ENCODE measurements at regions not wholly inside any gene's neighbourhood (a gene's known extent, or its start where the extent isn't known, plus 50 kb on each side); places are given as distances from the start of the nearest gene placed in this dataset.

GRCh38 chr12:116336542-116337065 lies 59.1 kb upstream of the MED13L start:
- Histone ChIP-seq H2AFZ (ENCODE audit: insufficient read depth, low read depth, low read length, poor library complexity, severe bottlenecking) (peak overlapping the region; percentile 7), H3K79me2 (ENCODE audit: control insufficient read depth, insufficient read depth, low read length) (no peaks in the 10 kb centered on the region), H3K27me3 (replicated peaks in 1 of 4; ENCODE audit: control extremely low read depth in 1 of 4, control insufficient read depth in 3 of 4, insufficient read depth in 4 of 4, low read length in 3 of 4) (no peaks in the 10 kb centered on the region), H3K4me1 (ENCODE audit: control insufficient read depth in 2 of 2, insufficient read depth in 2 of 2, low read length in 2 of 2) (peaks cover 56 to 84% of the 10 kb centered on the region in 2 donors), H3K9ac (ENCODE audit: low read length) (peak overlapping the region; percentile 27), H3K4me3 (ENCODE audit: control extremely low read depth in 1 of 5, extremely low read depth in 1 of 5, insufficient read depth in 1 of 5, low read depth in 2 of 5, low read length in 4 of 5) (peak overlapping the region in 2 of 5 experiments; percentile 18 to 35), H3K4me2 (replicated peaks; ENCODE audit: low read depth, low read length, poor library complexity, severe bottlenecking) (peak overlapping the region; percentile 55), H3K36me3 (replicated peaks in 1 of 2; ENCODE audit: control extremely low read depth in 1 of 2, control insufficient read depth in 1 of 2, extremely low read depth in 1 of 2, insufficient read depth in 2 of 2, low read length in 1 of 2) (no peaks in the 10 kb centered on the region), H3K27ac (ENCODE audit: low read length in 2 of 2) (peak overlapping the region; percentile 55 to 78), H3K9me3 (ENCODE audit: control extremely low read depth in 1 of 3, control insufficient read depth in 2 of 3, insufficient read depth in 1 of 3, low read length in 2 of 3) (no peaks in the 10 kb centered on the region), H4K20me1 (ENCODE audit: control insufficient read depth, insufficient read depth, low read length, poor library complexity, severe bottlenecking) (no peaks in the 10 kb centered on the region)
- TF ChIP-seq CTCF (IDR thresholded peaks at IDR 0.05) = peak; percentile 15
- TF ChIP-seq EZH2 (IDR thresholded peaks at IDR 0.05; ENCODE audit: borderline replicate concordance, insufficient read depth, low read depth, low read length, poor library complexity, severe bottlenecking) = no peak
- peak overlapping the region; percentile 89 for H3K27ac Mint-ChIP-seq
- H3K27me3 Mint-ChIP-seq = no peaks in the 10 kb centered on the region
- CTCF ChIA-PET = interaction anchor here (0.9 to 2.0 kb wide), 6 partner anchors 14 to 264 kb away, joined by 3 to 10 read pairs (median 4); partner anchors contain the start of gene MAP1LC3B2
- ATAC-seq (ENCODE audit: low read depth) (peak; percentile 90), DNase-seq (peak; percentile 94)
- WGBS (ENCODE audit: insufficient coverage) = no CpG with 5 or more reads among the region's 11 CpGs
- POLR2A ChIA-PET = interaction anchor here (0.6 to 3.3 kb wide), 5 partner anchors 12 to 222 kb away, joined by 3 to 11 read pairs (median 5); partner anchors contain the start of gene MAP1LC3B2
- peaks cover 70% of the 10 kb centered on the region for H3K4me1 Mint-ChIP-seq
- H3K4me3 Mint-ChIP-seq = peak overlapping the region; percentile 78
- intact Hi-C loops (cut with micrococcal nuclease) = loop anchor here (1.0 to 2.0 kb wide), 4 partner anchors 11 to 223 kb away; partner anchors contain the start of genes MAP1LC3B2 and MED13L
- H3K9me3 Mint-ChIP-seq (ENCODE audit: insufficient read depth) = no peaks in the 10 kb centered on the region

GRCh38 chr12:116337312-116337711 lies 59.8 kb upstream of the MED13L start:
- H3K9ac ChIP-seq (ENCODE audit: low read length) = peak overlapping the region; percentile 27

More at GRCh38 chr12:116337312-116337711, 59.8 kb upstream of the MED13L start:
- Histone ChIP-seq H3K27me3 (replicated peaks in 1 of 4; ENCODE audit: control extremely low read depth in 1 of 4, control insufficient read depth in 3 of 4, insufficient read depth in 4 of 4, low read length in 3 of 4) (no peaks in the 10 kb centered on the region), H3K4me1 (ENCODE audit: control insufficient read depth in 2 of 2, insufficient read depth in 2 of 2, low read length in 2 of 2) (peaks cover 56 to 84% of the 10 kb centered on the region in 2 donors), H3K27ac (ENCODE audit: low read length in 2 of 2) (peak overlapping the region; percentile 55 to 78), H3K36me3 (replicated peaks in 1 of 2; ENCODE audit: control extremely low read depth in 1 of 2, control insufficient read depth in 1 of 2, extremely low read depth in 1 of 2, insufficient read depth in 2 of 2, low read length in 1 of 2) (no peaks in the 10 kb centered on the region), H3K4me3 (ENCODE audit: control extremely low read depth in 1 of 5, extremely low read depth in 1 of 5, insufficient read depth in 1 of 5, low read depth in 2 of 5, low read length in 4 of 5) (peak overlapping the region in 1 of 5 experiments; percentile 6), H3K79me2 (ENCODE audit: control insufficient read depth, insufficient read depth, low read length) (no peaks in the 10 kb centered on the region), H3K9me3 (ENCODE audit: control extremely low read depth in 1 of 3, control insufficient read depth in 2 of 3, insufficient read depth in 1 of 3, low read length in 2 of 3) (no peaks in the 10 kb centered on the region), H4K20me1 (ENCODE audit: control insufficient read depth, insufficient read depth, low read length, poor library complexity, severe bottlenecking) (no peaks in the 10 kb centered on the region), H3K4me2 (replicated peaks; ENCODE audit: low read depth, low read length, poor library complexity, severe bottlenecking) (peak overlapping the region; percentile 55), H2AFZ (ENCODE audit: insufficient read depth, low read depth, low read length, poor library complexity, severe bottlenecking) (no peak overlapping the region)
- H3K9me3 Mint-ChIP-seq (ENCODE audit: insufficient read depth) = no peaks in the 10 kb centered on the region
- H3K27ac Mint-ChIP-seq = peak overlapping the region; percentile 89
- intact Hi-C loops (cut with micrococcal nuclease) = loop anchor here (2.0 kb wide), 1 partner anchor 61 kb away; the partner anchor contains the start of gene MED13L
- no peak for TF ChIP-seq CTCF (IDR thresholded peaks at IDR 0.05)
- TF ChIP-seq EZH2 (IDR thresholded peaks at IDR 0.05; ENCODE audit: borderline replicate concordance, insufficient read depth, low read depth, low read length, poor library complexity, severe bottlenecking) = no peak
- H3K27me3 Mint-ChIP-seq = no peaks in the 10 kb centered on the region
- CTCF ChIA-PET = interaction anchor here (0.9 to 2.0 kb wide), 5 partner anchors 59 to 263 kb away, joined by 3 to 10 read pairs (median 4); partner anchors contain the start of gene MAP1LC3B2
- no peak for DNase-seq
- peaks cover 70% of the 10 kb centered on the region for H3K4me1 Mint-ChIP-seq
- POLR2A ChIA-PET = interaction anchor here (0.7 to 3.3 kb wide), 6 partner anchors 9 to 222 kb away, joined by 3 to 11 read pairs (median 6); partner anchors contain the start of gene MAP1LC3B2
- 86% methylated on average over 3 of the region's 9 CpGs for WGBS (ENCODE audit: insufficient coverage)
- H3K4me3 Mint-ChIP-seq = peak overlapping the region; percentile 78
- ATAC-seq (ENCODE audit: low read depth) = no peak

All from B cell (primary cell).